ENCODE measurements at regions not wholly inside any gene's neighbourhood (a gene's known extent, or its start where the extent isn't known, plus 50 kb on each side); places are given as distances from the start of the nearest gene placed in this dataset.

- TF ChIP-seq CTCF (IDR thresholded peaks at IDR 0.05; ENCODE audit: insufficient read depth, low read length, poor library complexity, severe bottlenecking): no peak
- H3K36me3 ChIP-seq (ENCODE audit: control insufficient read depth, insufficient read depth, low read length): no peaks in the 10 kb centered on the region
- H3K27me3 ChIP-seq (ENCODE audit: control insufficient read depth, insufficient read depth, low read length): no peaks in the 10 kb centered on the region
- no peak overlapping the region for H3K4me3 ChIP-seq (ENCODE audit: low read depth, low read length)
- no peak for DNase-seq (ENCODE audit: low read depth)
Measured at GRCh38 chr20:22303523-22303922, 280.8 kb downstream of the FOXA2 start.

DNA sequence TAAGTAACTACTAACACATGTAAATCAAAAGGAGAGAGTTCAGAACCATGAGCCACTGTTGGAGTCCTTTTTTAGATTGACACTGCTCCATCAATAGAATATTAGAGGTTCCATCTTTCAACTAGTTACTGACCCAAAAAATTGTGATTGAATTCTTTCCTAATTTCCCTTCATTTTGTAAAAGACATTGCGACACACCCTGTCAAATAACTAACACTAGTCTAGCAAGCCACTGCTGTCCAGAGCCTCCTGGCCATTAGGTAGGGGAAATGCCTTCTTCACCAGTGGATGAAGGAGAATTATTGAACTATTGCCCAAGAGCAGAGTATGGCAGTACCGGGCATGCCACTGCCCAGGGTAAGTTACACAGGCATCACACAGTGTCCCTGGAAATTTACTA, 282.3 kb downstream of the FOXA2 start:
- Histone ChIP-seq H3K36me3 (ENCODE audit: control insufficient read depth, insufficient read depth, low read length) (no peaks in the 10 kb centered on the region), H3K4me3 (ENCODE audit: low read depth, low read length) (no peak overlapping the region), H3K27me3 (ENCODE audit: control insufficient read depth, insufficient read depth, low read length) (no peaks in the 10 kb centered on the region)
- TF ChIP-seq CTCF (IDR thresholded peaks at IDR 0.05; ENCODE audit: insufficient read depth, low read length, poor library complexity, severe bottlenecking): no peak
- DNase-seq (ENCODE audit: low read depth): no peak

GRCh38 chr20:22293886-22294285, 290.5 kb downstream of the FOXA2 start:
- no peak for TF ChIP-seq CTCF (IDR thresholded peaks at IDR 0.05; ENCODE audit: insufficient read depth, low read length, poor library complexity, severe bottlenecking)

GRCh38 chr20:22289442-22289841, 294.9 kb downstream of the FOXA2 start:
- no peak for DNase-seq (ENCODE audit: low read depth)
- Histone ChIP-seq H3K4me3 (ENCODE audit: low read depth, low read length) (no peak overlapping the region), H3K27me3 (ENCODE audit: control insufficient read depth, insufficient read depth, low read length) (no peaks in the 10 kb centered on the region), H3K36me3 (ENCODE audit: control insufficient read depth, insufficient read depth, low read length) (no peaks in the 10 kb centered on the region)
- no peak for TF ChIP-seq CTCF (IDR thresholded peaks at IDR 0.05; ENCODE audit: insufficient read depth, low read length, poor library complexity, severe bottlenecking)

More at GRCh38 chr20:22293886-22294285, 290.5 kb downstream of the FOXA2 start:
- no peak overlapping the region for H3K4me3 ChIP-seq (ENCODE audit: low read depth, low read length)
- DNase-seq (ENCODE audit: low read depth): no peak
- H3K27me3 ChIP-seq (ENCODE audit: control insufficient read depth, insufficient read depth, low read length): no peaks in the 10 kb centered on the region
- H3K36me3 ChIP-seq (ENCODE audit: control insufficient read depth, insufficient read depth, low read length): no peaks in the 10 kb centered on the region

- Histone ChIP-seq H3K27me3 (ENCODE audit: control insufficient read depth, insufficient read depth, low read length) (no peaks in the 10 kb centered on the region), H3K4me3 (ENCODE audit: low read depth, low read length) (no peak overlapping the region), H3K36me3 (ENCODE audit: control insufficient read depth, insufficient read depth, low read length) (no peaks in the 10 kb centered on the region)
- TF ChIP-seq CTCF (IDR thresholded peaks at IDR 0.05; ENCODE audit: insufficient read depth, low read length, poor library complexity, severe bottlenecking): no peak
- no peak for DNase-seq (ENCODE audit: low read depth)
Measured at GRCh38 chr20:22288957-22289356, 295.4 kb downstream of the FOXA2 start.

GRCh38 chr20:22288156-22288555, 296.2 kb downstream of the FOXA2 start:
- no peak for DNase-seq (ENCODE audit: low read depth)

More at GRCh38 chr20:22288156-22288555, 296.2 kb downstream of the FOXA2 start:
- Histone ChIP-seq H3K36me3 (ENCODE audit: control insufficient read depth, insufficient read depth, low read length) (no peaks in the 10 kb centered on the region), H3K4me3 (ENCODE audit: low read depth, low read length) (no peak overlapping the region), H3K27me3 (ENCODE audit: control insufficient read depth, insufficient read depth, low read length) (no peaks in the 10 kb centered on the region)
- TF ChIP-seq CTCF (IDR thresholded peaks at IDR 0.05; ENCODE audit: insufficient read depth, low read length, poor library complexity, severe bottlenecking): no peak

All from kidney epithelial cell (primary cell).